OCI-LY3 (cell line): ENCODE measurements at regions not wholly inside any gene's neighbourhood (a gene's known extent, or its start where the extent isn't known, plus 50 kb on each side); places are given as distances from the start of the nearest gene placed in this dataset.
A peak's percentile ranks its signal among the peaks of the same experiment; 100 is the strongest.

ENCODE experiments used
- H2AFZ ChIP-seq: fragments of 200-600, 300-600 bp; shearing (Covaris generic); 2 replicates; pipeline ENCODE4 v1.6.0; 2014; ENCODE audit warnings: antibody characterized with exemption, low read depth, low read length
- H3K27ac ChIP-seq: fragments of 200-600, 300-600 bp; sonication (generic); 2 replicates; pipeline ENCODE4 v1.5.1; 2014; ENCODE audit warnings: mild to moderate bottlenecking, low read length, moderate library complexity, mixed read lengths
- H3K27me3 ChIP-seq: fragments of 200-600, 300-600 bp; sonication (generic); 2 replicates; pipeline ENCODE4 v1.6.1; 2014; ENCODE audit warnings: low read depth, low read length, mixed read lengths
- H3K36me3 ChIP-seq: fragments of 200-600, 300-600 bp; sonication (generic); replicated peaks from 2 replicates; pipeline ENCODE3; 2014; ENCODE audit warnings: low read depth, low read length, mixed read lengths
- H3K4me1 ChIP-seq: fragments of 300-600, 200-600 bp; sonication (generic); 2 replicates; pipeline ENCODE4 v1.6.1; 2014; ENCODE audit warnings: low read length, mixed read lengths
- H3K4me2 ChIP-seq: fragments of 200-600, 300-600 bp; sonication (generic); 2 replicates; pipeline ENCODE4 v1.6.1; 2014; ENCODE audit warnings: low read length, mixed read lengths
- H3K4me3 ChIP-seq: fragments of 300-600, 200-600 bp; sonication (generic); 2 replicates; pipeline ENCODE4 v1.5.1; 2014; ENCODE audit warnings: antibody characterized with exemption, mild to moderate bottlenecking, low read length, moderate library complexity
- H3K79me2 ChIP-seq: fragments of 300-600, 200-600 bp; shearing (Covaris generic); 2 replicates; pipeline ENCODE4 v1.6.1; 2014; ENCODE audit warnings: mild to moderate bottlenecking, low read length, mixed read lengths
- H3K9ac ChIP-seq: fragments of 300-600, 200-600 bp; shearing (Covaris generic); 2 replicates; pipeline ENCODE4 v1.6.0; 2014; ENCODE audit warnings: mild to moderate bottlenecking, low read length, moderate library complexity
- H3K9me3 ChIP-seq: fragments of 200-600, 300-600 bp; shearing (Covaris generic); 2 replicates; pipeline ENCODE4 v1.6.1; 2014; ENCODE audit warnings: low read length, mixed read lengths; ENCODE audit not compliant: insufficient read depth
- H4K20me1 ChIP-seq: fragments of 200-600, 300-600 bp; sonication (generic); 2 replicates; pipeline ENCODE4 v1.6.1; 2016; ENCODE audit warnings: low read length, mixed read lengths; ENCODE audit not compliant: insufficient read depth
- CTCF ChIP-seq: fragments of 200-600, 300-600 bp; sonication (generic); IDR thresholded peaks from 2 replicates; pipeline ENCODE4 v1.5.1; 2014; ENCODE audit warnings: antibody characterized with exemption, low read length, low read depth
- EZH2phosphoT487 ChIP-seq: fragments of 200-600 bp; shearing (Covaris generic); IDR thresholded peaks from 2 replicates; pipeline ENCODE4 v1.6.1; 2018; ENCODE audit warnings: antibody characterized with exemption, mixed run types, low read depth

GRCh38 chr2:94939349-94939748 lies 68.1 kb downstream of the TEKT4 start:
- Histone ChIP-seq H3K4me2 (no peak overlapping the region), H3K4me1 (no peaks in the 10 kb centered on the region), H3K36me3 (no peaks in the 10 kb centered on the region), H3K27me3 (peaks cover 4% of the 10 kb centered on the region; the same call in 1 of the 2 replicates), H3K9ac (no peak overlapping the region), H3K4me3 (no peak overlapping the region), H2AFZ (no peak overlapping the region), H4K20me1 (no peaks in the 10 kb centered on the region), H3K27ac (no peak overlapping the region), H3K79me2 (no peaks in the 10 kb centered on the region), H3K9me3 (no peaks in the 10 kb centered on the region)
- no peak for TF ChIP-seq EZH2phosphoT487
- TF ChIP-seq CTCF, result no peak

- Histone ChIP-seq H3K36me3 (no peaks in the 10 kb centered on the region), H3K79me2 (no peaks in the 10 kb centered on the region), H3K4me1 (no peaks in the 10 kb centered on the region), H3K27ac (no peak overlapping the region), H3K27me3 (no peaks in the 10 kb centered on the region), H3K4me2 (no peak overlapping the region), H4K20me1 (no peaks in the 10 kb centered on the region), H3K9me3 (no peaks in the 10 kb centered on the region), H3K9ac (no peak overlapping the region), H2AFZ (no peak overlapping the region), H3K4me3 (no peak overlapping the region)
- no peak for TF ChIP-seq EZH2phosphoT487
- TF ChIP-seq CTCF, result no peak
Measured at GRCh38 chr2:94947097-94948016, 76.1 kb downstream of the TEKT4 start.

GRCh38 chr2:94955702-94956101 lies 69.8 kb upstream of the MAL start:
- H3K27ac ChIP-seq, result no peak overlapping the region
- H4K20me1 ChIP-seq, result no peaks in the 10 kb centered on the region
- H3K4me3 ChIP-seq, result no peak overlapping the region
- H3K9me3 ChIP-seq, result no peaks in the 10 kb centered on the region
- H3K79me2 ChIP-seq, result no peaks in the 10 kb centered on the region
- H3K36me3 ChIP-seq, result no peaks in the 10 kb centered on the region
- H3K27me3 ChIP-seq, result peaks cover 23% of the 10 kb centered on the region; the same call in 1 of the 2 replicates
- no peak overlapping the region for H3K4me2 ChIP-seq
- TF ChIP-seq EZH2phosphoT487 (no peak), CTCF (no peak)
- no peak overlapping the region for H3K9ac ChIP-seq
- no peak overlapping the region for H2AFZ ChIP-seq
- no peaks in the 10 kb centered on the region for H3K4me1 ChIP-seq

- Histone ChIP-seq H3K27me3 (peaks cover 26% of the 10 kb centered on the region; the same call in 1 of the 2 replicates), H2AFZ (no peak overlapping the region), H3K4me2 (no peak overlapping the region), H3K27ac (no peak overlapping the region), H3K4me1 (no peaks in the 10 kb centered on the region), H3K79me2 (no peaks in the 10 kb centered on the region), H4K20me1 (no peaks in the 10 kb centered on the region), H3K9me3 (no peaks in the 10 kb centered on the region), H3K4me3 (no peak overlapping the region), H3K9ac (no peak overlapping the region), H3K36me3 (no peaks in the 10 kb centered on the region)
- TF ChIP-seq EZH2phosphoT487 (no peak), CTCF (peak; percentile 79)
Measured at GRCh38 chr2:94956797-94957391, 68.6 kb upstream of the MAL start.
